ENCODE measurements at regions not wholly inside any gene's neighbourhood (a gene's known extent, or its start where the extent isn't known, plus 50 kb on each side); places are given as distances from the start of the nearest gene placed in this dataset.
A peak's percentile ranks its signal among the peaks of the same experiment; 100 is the strongest.

- intact Hi-C loops (cut with DNase I) = no loop called here
- whole genome bisulfite sequencing, 2 donors = 59 to 67% methylated on average over 4 of the region's 4 CpGs
- no peaks in the 10 kb centered on the region for H3K27me3 ChIP-seq
- no peaks in the 10 kb centered on the region for H3K36me3 ChIP-seq (replicated peaks in 1 of 2; ENCODE audit: insufficient read depth in 1 of 2, low read depth in 2 of 2)
- H3K4me3 ChIP-seq = no peak overlapping the region
- ATAC-seq (no peak), DNase-seq (no peak)
- no peak overlapping the region for H3K27ac ChIP-seq
- no peaks in the 10 kb centered on the region for H3K9me3 ChIP-seq
- TF ChIP-seq CTCF (IDR thresholded peaks at IDR 0.05) (no peak), POLR2A (IDR thresholded peaks at IDR 0.05) (no peak)
- H3K4me1 ChIP-seq = no peaks in the 10 kb centered on the region
These were observed 276.2 kb downstream of the ASXL3 start for GRCh38 chr18:33854086-33854826.

- no peaks in the 10 kb centered on the region for H3K4me1 ChIP-seq
- H3K36me3 ChIP-seq (replicated peaks in 1 of 2; ENCODE audit: insufficient read depth in 1 of 2, low read depth in 2 of 2) = no peaks in the 10 kb centered on the region
- no peak for ATAC-seq
- intact Hi-C loops (cut with DNase I) = no loop called here
- WGBS, 2 donors = 85 to 86% methylated on average over 6 of the region's 6 CpGs
- H3K27ac ChIP-seq = no peak overlapping the region
- H3K9me3 ChIP-seq = no peaks in the 10 kb centered on the region
- H3K4me3 ChIP-seq = no peak overlapping the region
- H3K27me3 ChIP-seq = no peaks in the 10 kb centered on the region
- TF ChIP-seq POLR2A (IDR thresholded peaks at IDR 0.05) = no peak
- no peak for DNase-seq
These were observed 275.2 kb downstream of the ASXL3 start for GRCh38 chr18:33853187-33853586.

- Histone ChIP-seq H3K27me3 (no peaks in the 10 kb centered on the region), H3K27ac (no peak overlapping the region), H3K4me3 (no peak overlapping the region), H3K4me1 (no peaks in the 10 kb centered on the region), H3K9me3 (no peaks in the 10 kb centered on the region), H3K36me3 (replicated peaks in 1 of 2; ENCODE audit: insufficient read depth in 1 of 2, low read depth in 2 of 2) (no peaks in the 10 kb centered on the region)
- intact Hi-C loops (cut with DNase I) = no loop called here
- DNase-seq = no peak
- TF ChIP-seq CTCF (IDR thresholded peaks at IDR 0.05) = no peak
- no peak for TF ChIP-seq POLR2A (IDR thresholded peaks at IDR 0.05)
- ATAC-seq = no peak
- WGBS, 2 donors = 86 to 87% methylated on average over 3 of the region's 3 CpGs
These were observed 273.6 kb downstream of the ASXL3 start for GRCh38 chr18:33851546-33852078.

- Histone ChIP-seq H3K36me3 (replicated peaks in 1 of 2; ENCODE audit: insufficient read depth in 1 of 2, low read depth in 2 of 2) (no peaks in the 10 kb centered on the region), H3K9me3 (no peaks in the 10 kb centered on the region), H3K27ac (no peak overlapping the region), H3K4me3 (no peak overlapping the region), H3K27me3 (no peaks in the 10 kb centered on the region), H3K4me1 (no peaks in the 10 kb centered on the region)
- DNase-seq (no peak), ATAC-seq (no peak)
- intact Hi-C loops (cut with DNase I) = no loop called here
- 56 to 61% methylated on average over 4 of the region's 4 CpGs for WGBS, 2 donors
- TF ChIP-seq CTCF (IDR thresholded peaks at IDR 0.05) = no peak
- no peak for TF ChIP-seq POLR2A (IDR thresholded peaks at IDR 0.05)
These were observed 271.7 kb downstream of the ASXL3 start for GRCh38 chr18:33849731-33850130.

GRCh38 chr18:33844232-33844631 is 266.2 kb downstream of the ASXL3 start:
- TF ChIP-seq POLR2A (IDR thresholded peaks at IDR 0.05) (no peak), CTCF (IDR thresholded peaks at IDR 0.05) (no peak)
- Histone ChIP-seq H3K4me3 (no peak overlapping the region), H3K4me1 (peaks cover 10% of the 10 kb centered on the region), H3K27me3 (no peaks in the 10 kb centered on the region), H3K36me3 (replicated peaks in 1 of 2; ENCODE audit: insufficient read depth in 1 of 2, low read depth in 2 of 2) (no peaks in the 10 kb centered on the region), H3K9me3 (no peaks in the 10 kb centered on the region), H3K27ac (no peak overlapping the region)
- intact Hi-C loops (cut with DNase I) = no loop called here
- 77 to 78% methylated on average over 3 of the region's 3 CpGs for whole genome bisulfite sequencing, 2 donors
- no peak for ATAC-seq
- peak in 1 of 4 donors; percentile 28 for DNase-seq

Measured in body of pancreas (tissue), 4 donors.